MCF 10A (cell line): ENCODE measurements at regions not wholly inside any gene's neighbourhood (a gene's known extent, or its start where the extent isn't known, plus 50 kb on each side); places are given as distances from the start of the nearest gene placed in this dataset.

Experiments used
- BruUV-seq: library from RNA; stranded (reverse); fragments of 400-500 nt; replicated peaks from 2 replicates; lab custom pipeline; 2021; lab: Mats Ljungman, UMichigan
- CTCF ChIA-PET: fragments of 300-600 bp; sonication (Branson Sonifier 250); formaldehyde crosslinking; extraction: SDS; loops from one replicate; lab custom pipeline; 2021; ENCODE audit warnings: antibody characterized with exemption, inconsistent platforms; lab: Yijun Ruan, JAX
- POLR2A ChIA-PET: fragments of 300-600, 350-650 bp; sonication (Branson Sonifier 250); formaldehyde crosslinking; extraction: SDS; loops from one replicate; lab custom pipeline; 2020; ENCODE audit warnings: antibody characterized with exemption, inconsistent platforms; lab: Yijun Ruan, JAX
- DNase-seq: peaks from one replicate; pipeline ENCODE4 v3.0.0-alpha.2; 2018; ENCODE audit not compliant: unreplicated experiment
- H3K27ac Mint-ChIP-seq: one replicate; pipeline ENCODE4 v1.8.0; 2022; ENCODE audit warnings: mild to moderate bottlenecking, low read depth, mixed read lengths; ENCODE audit not compliant: unreplicated experiment
- H3K27me3 Mint-ChIP-seq: one replicate; pipeline ENCODE4 v1.8.0; 2022; ENCODE audit warnings: mixed read lengths; ENCODE audit not compliant: insufficient read depth, unreplicated experiment
- H3K36me3 Mint-ChIP-seq: one replicate; pipeline ENCODE4 v1.8.0; 2022; ENCODE audit warnings: mild to moderate bottlenecking, moderate library complexity, mixed read lengths; ENCODE audit not compliant: insufficient read depth, unreplicated experiment
- H3K4me1 Mint-ChIP-seq: one replicate; pipeline ENCODE4 v1.8.0; 2022; ENCODE audit warnings: mixed read lengths; ENCODE audit not compliant: insufficient read depth, unreplicated experiment
- H3K4me3 Mint-ChIP-seq: one replicate; pipeline ENCODE4 v1.8.0; 2022; ENCODE audit warnings: mild to moderate bottlenecking, moderate library complexity, mixed read lengths; ENCODE audit not compliant: unreplicated experiment
- H3K9me3 Mint-ChIP-seq: one replicate; pipeline ENCODE4 v1.8.0; 2022; ENCODE audit warnings: mixed read lengths; ENCODE audit not compliant: unreplicated experiment
- intact Hi-C: fragments of 100-400 bp; cut with micrococcal nuclease; formaldehyde crosslinking; loops from 2 replicates; pipeline ENCODE4 v1.14.1; 2022
- TF ChIP-seq, protein P1 (sequence below): fragments of 200-600 bp; IDR thresholded peaks from one replicate; pipeline ENCODE4 v1.8.0; 2022; ENCODE audit warnings: antibody characterized with exemption, mild to moderate bottlenecking; ENCODE audit not compliant: unreplicated experiment

GRCh38 chr2:42970151-42970550 is 177.8 kb upstream of the HAAO start:
- TF ChIP-seq, protein P1, sequence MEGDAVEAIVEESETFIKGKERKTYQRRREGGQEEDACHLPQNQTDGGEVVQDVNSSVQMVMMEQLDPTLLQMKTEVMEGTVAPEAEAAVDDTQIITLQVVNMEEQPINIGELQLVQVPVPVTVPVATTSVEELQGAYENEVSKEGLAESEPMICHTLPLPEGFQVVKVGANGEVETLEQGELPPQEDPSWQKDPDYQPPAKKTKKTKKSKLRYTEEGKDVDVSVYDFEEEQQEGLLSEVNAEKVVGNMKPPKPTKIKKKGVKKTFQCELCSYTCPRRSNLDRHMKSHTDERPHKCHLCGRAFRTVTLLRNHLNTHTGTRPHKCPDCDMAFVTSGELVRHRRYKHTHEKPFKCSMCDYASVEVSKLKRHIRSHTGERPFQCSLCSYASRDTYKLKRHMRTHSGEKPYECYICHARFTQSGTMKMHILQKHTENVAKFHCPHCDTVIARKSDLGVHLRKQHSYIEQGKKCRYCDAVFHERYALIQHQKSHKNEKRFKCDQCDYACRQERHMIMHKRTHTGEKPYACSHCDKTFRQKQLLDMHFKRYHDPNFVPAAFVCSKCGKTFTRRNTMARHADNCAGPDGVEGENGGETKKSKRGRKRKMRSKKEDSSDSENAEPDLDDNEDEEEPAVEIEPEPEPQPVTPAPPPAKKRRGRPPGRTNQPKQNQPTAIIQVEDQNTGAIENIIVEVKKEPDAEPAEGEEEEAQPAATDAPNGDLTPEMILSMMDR, result no peak
- intact Hi-C loops, result loop anchor here (10.0 kb wide), 2 partner anchors 105 to 515 kb away; no protein-coding TSS in a partner anchor
- ChIA-PET POLR2A (interaction anchor here (1.3 kb wide), 1 partner anchor 257 kb away, joined by 3 read pairs; the partner anchor contains the start of gene ZFP36L2), CTCF (interaction anchor here (1.3 kb wide), 1 partner anchor 22 kb away, joined by 4 read pairs; no protein-coding TSS in a partner anchor)
- BruUV-seq, result no TSS peak
- Mint-ChIP-seq H3K36me3 (peaks cover 7% of the 10 kb centered on the region), H3K9me3 (no peaks in the 10 kb centered on the region), H3K27me3 (no peaks in the 10 kb centered on the region), H3K4me1 (peaks cover 43% of the 10 kb centered on the region), H3K4me3 (no peak overlapping the region), H3K27ac (no peak overlapping the region)
- no peak for DNase-seq

- Mint-ChIP-seq H3K27ac (peak overlapping the region; percentile 36), H3K9me3 (no peaks in the 10 kb centered on the region), H3K4me3 (no peak overlapping the region), H3K27me3 (no peaks in the 10 kb centered on the region), H3K36me3 (peaks cover 7% of the 10 kb centered on the region), H3K4me1 (peaks cover 48% of the 10 kb centered on the region)
- TF ChIP-seq, protein P1, result no peak
- ChIA-PET CTCF (interaction anchor here (0.5 kb wide), 2 partner anchors 52 to 261 kb away, joined by 3 to 4 read pairs; no protein-coding TSS in a partner anchor), POLR2A (interaction anchor here (0.6 to 1.3 kb wide), 2 partner anchors 250 to 257 kb away, joined by 3 read pairs; partner anchors contain the start of gene ZFP36L2)
- DNase-seq, result peak; percentile 64
- intact Hi-C loops, result loop anchor here (10.0 kb wide), 2 partner anchors 105 to 515 kb away; no protein-coding TSS in a partner anchor
- BruUV-seq, result no TSS peak
These were observed 177.1 kb upstream of the HAAO start for GRCh38 chr2:42969231-42970150.

- POLR2A ChIA-PET, result no interaction called here
- H3K9me3 Mint-ChIP-seq, result no peaks in the 10 kb centered on the region
- BruUV-seq, result no TSS peak
- peaks cover 7% of the 10 kb centered on the region for H3K36me3 Mint-ChIP-seq
- peaks cover 42% of the 10 kb centered on the region for H3K4me1 Mint-ChIP-seq
- TF ChIP-seq, protein P1, result no peak
- no peak for DNase-seq
- intact Hi-C loops, result no loop called here
- no peaks in the 10 kb centered on the region for H3K27me3 Mint-ChIP-seq
- H3K27ac Mint-ChIP-seq, result peak overlapping the region; percentile 7
- CTCF ChIA-PET, result interaction anchor here (1.0 kb wide), 1 partner anchor 110 kb away, joined by 4 read pairs; no protein-coding TSS in a partner anchor
- no peak overlapping the region for H3K4me3 Mint-ChIP-seq
These were observed 175.7 kb upstream of the HAAO start for GRCh38 chr2:42967959-42968674.
